DMS 273 treated with DMSO at 0.1 percent for 48 hours (cell line): ENCODE measurements at regions not wholly inside any gene's neighbourhood (a gene's known extent, or its start where the extent isn't known, plus 50 kb on each side); places are given as distances from the start of the nearest gene placed in this dataset.
"Not testable (repeated sequence)": the region's sequence is repeated elsewhere in the genome, so short reads cannot be mapped to it uniquely, and the experiment has no call there.

ENCODE experiments used
- DNase-seq: peaks from one replicate; lab custom pipeline; 2025; lab: John Stamatoyannopoulos, UW

GRCh38 chr13:79974935-79975650 lies 365.8 kb downstream of the SPRY2 start:
- DNase-seq, result not testable (repeated sequence)

- DNase-seq, result no peak
Observed at GRCh38 chr13:79973533-79973963, 367.4 kb downstream of the SPRY2 start.

- DNase-seq, result no peak
Observed at GRCh38 chr13:79972066-79972569, 368.8 kb downstream of the SPRY2 start.

GRCh38 chr13:79966493-79966895 lies 374.4 kb downstream of the SPRY2 start:
- no peak for DNase-seq

GRCh38 chr13:79966059-79966458 lies 374.9 kb downstream of the SPRY2 start:
- no peak for DNase-seq

GRCh38 chr13:79946556-79946955 lies 394.4 kb downstream of the SPRY2 start:
- no peak for DNase-seq

- no peak for DNase-seq
Observed at GRCh38 chr13:79943346-79944023, 397.4 kb downstream of the SPRY2 start.

GRCh38 chr13:79941752-79942151 lies 399.2 kb downstream of the SPRY2 start:
- DNase-seq, result no peak

- no peak for DNase-seq
Observed at GRCh38 chr13:79939689-79940088, 401.2 kb downstream of the SPRY2 start.

- DNase-seq, result no peak
Observed at GRCh38 chr13:79937771-79938216, 403.1 kb downstream of the SPRY2 start.

- no peak for DNase-seq
Observed at GRCh38 chr13:79937311-79937710, 403.6 kb downstream of the SPRY2 start.

GRCh38 chr13:79936368-79937136 lies 404.4 kb downstream of the SPRY2 start:
- DNase-seq, result no peak

GRCh38 chr13:79935121-79935520 lies 405.8 kb downstream of the SPRY2 start:
- DNase-seq, result no peak

GRCh38 chr13:79933389-79933788 lies 407.5 kb downstream of the SPRY2 start:
- no peak for DNase-seq

- no peak for DNase-seq
Observed at GRCh38 chr13:79932556-79932955, 408.4 kb downstream of the SPRY2 start.

GRCh38 chr13:79923973-79924556 lies 416.9 kb downstream of the SPRY2 start:
- not testable (repeated sequence) for DNase-seq

- DNase-seq, result no peak
Observed at GRCh38 chr13:79919091-79919490, 421.8 kb downstream of the SPRY2 start.

- DNase-seq, result no peak
Observed at GRCh38 chr13:79918620-79919019, 422.3 kb downstream of the SPRY2 start.

- no peak for DNase-seq
Observed at GRCh38 chr13:79917628-79918027, 423.3 kb downstream of the SPRY2 start.

- no peak for DNase-seq
Observed at GRCh38 chr13:79915114-79915811, 425.7 kb downstream of the SPRY2 start.

- no peak for DNase-seq
Observed at GRCh38 chr13:79913141-79913827, 427.6 kb downstream of the SPRY2 start.
